ENCODE measurements at regions not wholly inside any gene's neighbourhood (a gene's known extent, or its start where the extent isn't known, plus 50 kb on each side); places are given as distances from the start of the nearest gene placed in this dataset.

GRCh38 chr5:29504411-29504810 lies 1689.1 kb upstream of the CDH6 start:
- H3K27me3 ChIP-seq (ENCODE audit: insufficient read depth, poor library complexity, severe bottlenecking): no peaks in the 10 kb centered on the region
- H3K27ac ChIP-seq (replicated peaks): no peak overlapping the region
- TF ChIP-seq SPI1 (IDR thresholded peaks at IDR 0.05; ENCODE audit: borderline replicate concordance, low read depth): no peak
- no peak for TF ChIP-seq POLR2AphosphoS5 (IDR thresholded peaks at IDR 0.05; ENCODE audit: low read depth)
- no peak for TF ChIP-seq GABPA (IDR thresholded peaks at IDR 0.05; ENCODE audit: low read depth)
- TF ChIP-seq REST (IDR thresholded peaks at IDR 0.05; ENCODE audit: insufficient replicate concordance, low read depth): no peak
- TF ChIP-seq CTCF (IDR thresholded peaks at IDR 0.05; ENCODE audit: insufficient read depth, low read length): no peak
- no peak overlapping the region for H3K4me3 ChIP-seq (replicated peaks; ENCODE audit: insufficient read depth, low read length)
- DNase-seq (ENCODE audit: low read depth in 1 of 2, low spot score in 1 of 2): no peak

GRCh38 chr5:29498860-29499259 lies 1694.6 kb upstream of the CDH6 start:
- H3K4me3 ChIP-seq (replicated peaks; ENCODE audit: insufficient read depth, low read length): no peak overlapping the region
- TF ChIP-seq CTCF (IDR thresholded peaks at IDR 0.05; ENCODE audit: insufficient read depth, low read length) (no peak), REST (IDR thresholded peaks at IDR 0.05; ENCODE audit: insufficient replicate concordance, low read depth) (no peak), GABPA (IDR thresholded peaks at IDR 0.05; ENCODE audit: low read depth) (no peak)
- H3K27me3 ChIP-seq (ENCODE audit: insufficient read depth, poor library complexity, severe bottlenecking): no peaks in the 10 kb centered on the region
- no peak overlapping the region for H3K27ac ChIP-seq (replicated peaks)
- DNase-seq (ENCODE audit: low read depth in 1 of 2, low spot score in 1 of 2): no peak

- H3K27me3 ChIP-seq (ENCODE audit: insufficient read depth, poor library complexity, severe bottlenecking): no peaks in the 10 kb centered on the region
- H3K4me3 ChIP-seq (replicated peaks; ENCODE audit: insufficient read depth, low read length): no peak overlapping the region
- H3K27ac ChIP-seq (replicated peaks): no peak overlapping the region
- TF ChIP-seq SPI1 (IDR thresholded peaks at IDR 0.05; ENCODE audit: borderline replicate concordance, low read depth): no peak
- TF ChIP-seq POLR2AphosphoS5 (IDR thresholded peaks at IDR 0.05; ENCODE audit: low read depth): no peak
- TF ChIP-seq CTCF (IDR thresholded peaks at IDR 0.05; ENCODE audit: insufficient read depth, low read length): no peak
- no peak for TF ChIP-seq REST (IDR thresholded peaks at IDR 0.05; ENCODE audit: insufficient replicate concordance, low read depth)
- TF ChIP-seq GABPA (IDR thresholded peaks at IDR 0.05; ENCODE audit: low read depth): no peak
- DNase-seq (ENCODE audit: low read depth in 1 of 2, low spot score in 1 of 2): no peak
Measured at GRCh38 chr5:29498412-29498811, 1695.1 kb upstream of the CDH6 start.

All from HL-60 (cell line).